Effector CD8-positive, alpha-beta T cell (primary cell): ENCODE measurements at regions not wholly inside any gene's neighbourhood (a gene's known extent, or its start where the extent isn't known, plus 50 kb on each side); places are given as distances from the start of the nearest gene placed in this dataset.

Experiments used
- DNase-seq: peaks from one replicate; lab custom pipeline; 2025; lab: John Stamatoyannopoulos, UW

GRCh38 chr5:73339051-73339575 lies 109.5 kb downstream of the FOXD1 start:
- no peak for DNase-seq

- DNase-seq, result no peak
Measured at GRCh38 chr5:73338256-73339050, 110.1 kb downstream of the FOXD1 start.

GRCh38 chr5:73337586-73338255 lies 110.9 kb downstream of the FOXD1 start:
- DNase-seq, result no peak

- no peak for DNase-seq
Measured at GRCh38 chr5:73336366-73336765, 112.2 kb downstream of the FOXD1 start.

GRCh38 chr5:73333944-73334703 lies 114.5 kb downstream of the FOXD1 start:
- no peak for DNase-seq

- DNase-seq, result no peak
Measured at GRCh38 chr5:73330613-73331012, 118.0 kb downstream of the FOXD1 start.

GRCh38 chr5:73328640-73329039 lies 119.9 kb downstream of the FOXD1 start:
- no peak for DNase-seq

- no peak for DNase-seq
Measured at GRCh38 chr5:73327908-73328455, 120.6 kb downstream of the FOXD1 start.

- DNase-seq, result no peak
Measured at GRCh38 chr5:73325546-73325945, 123.0 kb downstream of the FOXD1 start.

- no peak for DNase-seq
Measured at GRCh38 chr5:73323466-73323865, 125.1 kb downstream of the FOXD1 start.

GRCh38 chr5:73322437-73323076 lies 126.0 kb downstream of the FOXD1 start:
- DNase-seq, result no peak

GRCh38 chr5:73321757-73322436 lies 126.7 kb downstream of the FOXD1 start:
- no peak for DNase-seq

GRCh38 chr5:73319036-73319435 lies 129.5 kb downstream of the FOXD1 start:
- DNase-seq, result no peak

GRCh38 chr5:73318308-73318719 lies 130.3 kb downstream of the FOXD1 start:
- DNase-seq, result no peak

GRCh38 chr5:73317523-73317922 lies 131.1 kb downstream of the FOXD1 start:
- no peak for DNase-seq

- DNase-seq, result no peak
Measured at GRCh38 chr5:73314395-73315257, 134.0 kb downstream of the FOXD1 start.

GRCh38 chr5:73312872-73313510 lies 135.6 kb downstream of the FOXD1 start:
- no peak for DNase-seq

GRCh38 chr5:73312146-73312871 lies 136.3 kb downstream of the FOXD1 start:
- DNase-seq, result no peak
